Kasumi-1 (cell line): ENCODE measurements at regions not wholly inside any gene's neighbourhood (a gene's known extent, or its start where the extent isn't known, plus 50 kb on each side); places are given as distances from the start of the nearest gene placed in this dataset.

Experiments
- DNase-seq, 2 experiments: peaks; one replicate each; lab custom pipeline; 2025; lab: John Stamatoyannopoulos, UW

DNA sequence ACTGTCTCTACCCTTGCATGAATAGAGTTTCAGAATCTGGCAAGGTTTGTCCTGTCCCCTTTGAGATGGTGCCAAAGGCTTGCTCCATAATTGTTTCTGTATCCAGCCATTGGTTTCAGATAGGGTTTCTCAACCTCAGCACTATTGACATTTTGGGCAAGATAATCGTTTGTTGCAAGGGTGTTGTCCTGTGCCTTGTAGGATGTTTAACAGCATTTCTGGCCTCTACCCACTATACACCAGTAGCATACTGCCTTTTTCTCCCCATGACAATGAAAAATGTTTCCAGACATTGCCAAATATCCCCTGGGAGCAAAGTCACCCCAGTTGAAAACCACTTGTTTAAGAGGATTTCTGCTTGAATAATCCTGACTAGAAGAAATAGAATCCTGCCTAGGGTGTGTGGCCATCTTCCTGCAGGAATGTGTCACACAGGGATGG is 126.8 kb downstream of the CDC42EP3 start:
- no peak for DNase-seq

DNA sequence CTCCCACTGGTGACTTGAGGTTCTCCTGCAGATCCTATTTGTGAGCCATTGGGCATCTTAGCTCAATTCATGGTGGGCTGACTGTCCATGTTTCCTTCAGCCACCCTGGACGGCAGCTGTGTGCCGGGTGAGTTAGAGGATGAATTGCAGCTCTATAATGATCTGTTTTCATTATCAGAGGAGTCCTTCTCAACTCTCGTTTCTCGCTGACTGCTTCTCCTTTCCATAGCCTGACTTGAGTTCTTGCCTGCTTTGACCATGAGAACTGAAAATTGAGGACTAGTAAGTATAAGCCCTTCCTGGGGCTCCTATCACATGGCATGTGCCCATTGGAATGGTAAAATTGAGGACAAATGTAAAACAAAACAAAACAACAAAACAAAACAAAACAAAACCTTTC is 121.8 kb downstream of the CDC42EP3 start:
- no peak for DNase-seq

DNA sequence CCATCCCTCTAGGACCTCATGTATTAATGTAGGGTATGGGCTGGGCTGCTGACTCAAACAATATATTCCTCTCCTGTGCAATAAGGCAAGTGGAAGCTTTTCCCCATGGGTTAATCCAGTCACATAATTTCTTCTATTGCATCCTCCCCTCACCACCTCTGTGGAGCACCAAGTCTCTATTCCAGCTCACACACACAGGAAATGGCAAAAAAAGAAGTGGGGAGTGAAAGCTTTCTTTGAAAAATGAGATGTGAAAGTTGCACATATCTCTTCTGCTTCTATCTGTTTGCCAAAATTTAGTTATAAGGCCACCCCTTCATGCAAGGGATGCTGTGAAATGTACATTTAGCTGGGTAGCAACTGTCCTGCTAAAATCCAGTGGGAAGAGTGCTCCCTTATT is 121.3 kb downstream of the CDC42EP3 start:
- no peak for DNase-seq

DNA sequence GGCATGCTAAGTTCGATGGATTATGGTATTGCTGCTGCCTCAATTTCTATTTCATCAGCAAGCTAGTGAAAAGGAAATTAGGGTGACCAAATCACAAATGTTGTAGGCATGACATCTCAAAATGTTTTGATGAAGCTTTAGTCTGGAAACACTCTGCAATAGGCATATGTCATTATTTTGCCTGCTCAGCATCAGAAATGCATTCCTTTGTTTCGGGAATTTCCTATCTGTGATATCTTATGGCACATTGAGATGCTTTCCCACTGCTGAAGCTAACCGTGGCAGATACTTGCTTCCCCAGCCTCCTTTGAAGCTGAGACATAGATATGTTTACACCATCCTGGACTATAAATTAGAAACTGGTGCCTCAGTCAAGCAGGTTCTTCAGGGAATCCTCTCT is 119.7 kb downstream of the CDC42EP3 start:
- no peak for DNase-seq

DNA sequence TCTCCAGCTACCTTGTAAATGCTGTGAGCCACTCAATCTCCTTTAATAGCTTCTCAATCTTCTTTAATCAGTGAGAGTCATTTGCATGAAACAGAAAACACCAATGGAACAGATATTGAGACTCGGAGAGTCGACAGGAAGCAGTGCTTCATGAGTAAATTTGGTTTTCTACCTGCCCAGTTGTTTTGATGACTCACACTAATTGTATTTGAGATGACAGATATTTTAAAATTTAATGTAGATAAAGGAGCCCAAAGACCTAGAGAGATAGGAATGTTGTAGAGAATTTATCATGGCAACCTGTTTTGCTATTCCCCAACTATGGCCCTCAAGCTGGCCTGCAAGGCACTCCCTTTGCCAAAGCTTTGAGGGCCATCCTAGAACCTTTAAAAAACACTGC is 119.1 kb downstream of the CDC42EP3 start:
- no peak for DNase-seq

DNA sequence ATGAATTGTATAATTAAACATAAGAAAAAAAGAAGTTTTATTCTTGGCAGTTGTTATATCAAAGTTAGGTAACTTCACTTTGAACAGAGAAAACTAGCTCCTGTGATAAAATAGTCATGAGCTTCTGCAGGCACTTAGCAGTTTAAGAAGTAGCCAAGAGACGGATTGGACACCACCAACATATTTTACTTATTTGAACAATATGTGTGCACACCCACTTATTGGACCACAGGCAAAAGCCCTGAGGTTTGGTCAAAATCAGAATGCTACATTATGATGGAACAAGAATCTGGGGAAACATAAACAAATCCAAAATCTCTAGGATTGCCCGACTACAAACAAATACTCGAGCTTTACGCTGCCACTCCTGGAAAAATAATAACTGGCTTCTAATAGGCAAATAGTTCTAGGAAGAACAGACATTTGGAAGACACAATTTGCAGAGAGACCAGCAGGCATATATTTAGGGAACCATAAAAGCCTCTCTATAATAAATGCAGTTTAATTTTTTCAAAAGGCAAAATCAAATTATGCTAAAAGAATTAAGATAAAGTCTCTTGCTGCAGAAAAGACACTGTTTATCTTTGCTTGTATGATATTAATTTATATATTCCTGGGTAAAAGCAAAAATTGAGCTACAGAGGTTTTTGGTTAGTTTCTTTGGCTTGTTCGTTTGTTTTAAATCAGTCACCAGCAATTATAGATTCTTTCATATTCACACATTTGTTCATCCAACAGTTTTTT is 117.9 kb downstream of the CDC42EP3 start:
- DNase-seq, result no peak

DNA sequence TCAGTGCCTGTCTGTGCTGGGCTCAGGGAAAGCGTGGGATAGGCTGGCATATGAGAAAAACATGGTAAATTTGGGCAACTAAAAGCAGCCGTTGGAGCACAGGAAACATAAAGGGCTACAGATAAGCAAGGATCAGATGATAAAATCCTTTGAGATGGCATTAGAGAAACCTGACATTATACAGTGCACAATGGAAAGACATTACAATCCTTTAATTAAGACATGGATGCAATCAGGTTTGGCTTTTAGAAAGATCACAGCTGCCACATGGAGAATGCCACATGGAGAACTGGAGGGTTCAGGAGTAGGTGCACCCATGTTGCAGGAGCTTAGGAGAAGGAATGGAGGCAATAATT is 117.3 kb downstream of the CDC42EP3 start:
- no peak for DNase-seq

DNA sequence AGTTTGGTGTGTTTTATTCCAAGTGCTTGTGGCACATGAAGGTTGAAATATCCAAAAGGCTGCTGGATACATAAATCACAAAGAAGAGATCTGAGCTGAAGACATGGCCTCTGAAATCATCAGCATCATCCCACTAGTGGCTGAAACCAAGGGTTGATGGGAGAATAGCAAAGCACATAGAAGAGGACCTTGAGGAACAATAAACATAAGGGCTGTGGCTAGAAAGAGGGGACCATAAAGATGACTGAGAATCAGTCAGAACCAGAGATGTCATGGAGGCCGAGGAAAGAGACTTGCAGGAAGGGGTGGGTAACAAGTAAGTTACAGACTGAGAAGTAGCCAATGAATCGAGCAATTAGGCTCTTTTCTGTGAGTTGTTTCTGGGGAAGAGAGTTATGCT is 116.8 kb downstream of the CDC42EP3 start:
- DNase-seq, result no peak

DNA sequence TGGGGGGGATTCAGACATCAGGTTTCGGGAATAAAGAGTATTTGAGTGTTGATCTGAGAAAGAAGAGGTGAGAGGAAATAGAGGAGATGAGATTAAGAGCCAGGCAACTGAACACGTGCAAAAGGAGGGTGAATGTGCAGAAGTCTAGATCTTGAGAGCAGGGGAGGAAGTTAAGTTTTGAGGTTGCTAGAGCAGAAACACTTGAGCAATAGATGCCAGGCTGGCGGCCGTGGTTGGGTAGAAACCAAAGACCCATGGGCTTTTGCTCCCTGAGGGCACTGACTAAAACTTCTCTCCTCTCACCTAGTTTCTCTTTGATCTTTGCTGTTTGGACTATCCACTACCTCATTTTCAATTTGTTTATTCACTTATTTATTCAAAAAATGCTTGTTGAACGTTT is 116.0 kb downstream of the CDC42EP3 start:
- DNase-seq, result peak; percentile 81 to 90

DNA sequence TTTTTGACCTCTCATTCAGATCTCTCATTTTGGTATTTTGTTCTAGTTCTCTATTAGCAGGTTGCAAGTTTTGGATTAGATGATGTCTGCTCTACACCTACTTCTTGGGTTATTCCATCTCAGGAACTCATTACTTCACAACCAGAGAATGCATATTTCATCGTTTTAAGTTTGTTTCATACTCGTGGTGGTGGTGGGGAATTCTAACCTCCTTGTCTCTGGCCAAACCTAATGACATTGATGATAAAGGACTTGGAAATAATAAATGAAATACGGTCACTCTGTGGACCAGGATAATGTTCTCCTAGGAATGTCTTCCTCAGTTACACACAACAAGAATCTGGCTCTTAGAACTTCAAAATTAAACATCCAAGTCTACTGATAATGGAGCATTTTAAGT is 115.2 kb downstream of the CDC42EP3 start:
- DNase-seq, result no peak

DNA sequence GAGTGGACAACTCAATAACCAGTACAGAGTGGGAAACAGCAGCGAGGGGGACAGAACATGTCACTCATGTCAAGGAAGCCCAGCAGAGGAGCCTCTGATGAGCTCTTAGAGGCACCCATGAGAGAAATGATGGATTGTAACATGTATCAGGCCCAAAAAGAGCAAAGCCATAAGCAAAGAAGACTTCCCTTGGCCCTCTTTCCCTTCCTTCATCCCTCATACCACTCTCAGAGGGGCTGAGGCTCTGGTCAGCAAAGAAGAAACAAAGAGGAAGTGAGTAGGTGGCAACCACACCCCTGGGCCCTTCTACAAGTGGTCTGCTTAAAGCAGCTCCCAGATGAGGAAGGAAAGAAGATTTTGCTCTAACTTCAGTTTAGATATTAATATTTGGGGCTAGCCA is 112.8 kb downstream of the CDC42EP3 start:
- DNase-seq, result peak; percentile 36 to 48

DNA sequence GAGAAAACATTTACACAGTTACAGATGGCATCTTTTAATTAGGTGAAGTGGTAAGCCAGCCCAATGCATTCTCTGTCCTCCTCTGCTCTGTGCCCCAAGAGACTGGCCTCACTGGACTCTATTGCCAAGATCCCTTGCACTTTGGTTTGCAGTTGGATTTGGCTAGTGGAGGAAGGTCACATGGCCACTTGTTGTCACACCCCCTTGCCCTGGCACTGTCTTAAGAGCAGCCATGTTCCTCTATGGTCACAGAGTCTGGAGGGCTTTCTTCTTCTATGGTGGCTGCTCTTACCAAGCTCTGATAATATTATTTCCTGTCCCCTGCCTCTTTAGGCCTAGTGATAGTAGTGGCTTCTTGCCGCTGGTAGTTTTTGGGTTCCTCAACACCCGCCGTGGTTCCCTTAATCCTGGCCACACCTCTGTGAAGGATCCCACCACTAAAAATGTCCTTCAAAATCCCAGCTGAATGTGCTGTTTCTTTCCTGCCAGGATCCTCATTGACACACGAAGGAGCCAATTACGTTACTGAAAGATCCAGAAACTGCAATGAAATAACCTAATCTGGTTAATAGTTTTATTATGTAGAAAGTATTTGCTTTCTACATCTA is 111.1 kb downstream of the CDC42EP3 start:
- no peak for DNase-seq

DNA sequence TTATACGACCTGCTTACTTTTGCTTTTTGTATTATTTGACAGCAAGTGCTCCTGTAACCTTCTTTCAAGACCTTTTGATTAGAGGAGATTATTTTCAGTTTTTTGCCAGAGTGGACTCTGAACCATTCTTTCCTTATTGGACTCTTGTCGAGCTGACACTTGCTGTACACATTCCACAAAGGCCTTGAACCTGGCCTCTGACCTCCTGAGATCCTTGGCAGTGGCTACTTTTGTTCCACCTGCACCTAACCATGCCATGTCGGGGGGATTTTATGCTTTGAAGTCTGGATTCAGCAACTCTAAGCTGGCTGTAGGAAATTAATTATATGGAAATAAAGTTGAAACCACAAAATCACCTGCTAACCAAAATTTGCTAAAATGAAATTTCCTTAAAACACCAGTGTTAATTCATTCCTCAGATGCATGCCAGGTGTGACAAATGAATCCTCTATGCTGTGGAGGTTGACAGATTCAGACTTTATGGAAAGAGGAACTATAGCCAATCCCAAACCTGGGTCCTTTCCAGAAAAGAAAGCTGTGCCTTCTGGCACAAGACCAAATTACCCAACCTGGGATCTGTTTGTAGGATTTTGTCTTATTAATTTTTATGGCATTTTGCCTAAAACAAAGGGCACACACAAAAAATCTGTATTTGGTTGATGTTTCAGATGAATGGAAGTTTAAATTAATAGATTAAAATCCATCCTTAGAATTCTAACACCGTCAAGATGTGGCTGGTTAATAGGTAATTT is 110.4 kb downstream of the CDC42EP3 start:
- no peak for DNase-seq

DNA sequence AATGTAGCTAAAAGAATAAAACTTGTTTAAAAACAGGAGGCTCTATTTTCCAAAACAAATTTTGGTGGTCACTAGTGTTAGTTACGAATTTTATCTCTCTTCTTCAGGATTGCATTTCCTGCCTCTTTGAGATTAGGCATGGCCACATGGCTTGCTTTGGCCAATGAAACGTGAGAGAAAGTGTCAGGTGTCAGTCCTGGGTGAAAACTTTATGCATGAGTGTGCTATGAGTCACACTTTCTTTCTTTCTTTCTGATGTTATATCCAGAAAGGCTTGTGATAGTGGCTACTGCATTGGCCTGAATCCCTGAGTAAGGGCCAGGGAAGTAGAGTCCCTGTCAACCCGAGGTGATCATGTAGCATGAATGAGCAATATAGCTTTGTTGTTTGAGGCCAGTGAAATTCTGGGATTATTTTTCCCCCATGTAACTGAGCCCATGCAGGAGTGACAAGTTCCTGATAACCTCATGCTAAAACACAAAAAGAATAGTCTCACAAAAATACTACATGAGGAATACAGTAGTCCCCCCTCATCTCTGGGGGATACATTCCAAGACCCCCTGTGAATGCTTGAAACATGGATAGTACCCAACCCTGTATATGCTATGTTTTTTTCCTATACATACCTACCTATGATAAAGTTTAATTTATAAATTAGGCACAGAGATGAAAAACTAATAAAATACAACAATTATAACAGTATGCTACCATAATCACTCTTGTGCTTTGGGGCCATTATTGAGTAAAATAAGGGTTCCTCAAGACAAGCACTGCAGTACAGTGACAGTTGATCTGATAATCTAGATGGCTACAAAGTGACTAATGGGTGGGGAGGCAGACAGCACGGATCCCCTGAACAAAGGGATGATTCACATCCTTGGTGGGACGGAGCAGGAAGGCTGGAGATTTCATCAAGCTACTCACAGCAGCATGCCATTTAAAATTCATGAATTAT is 109.5 kb downstream of the CDC42EP3 start:
- peak; percentile 55 to 62 for DNase-seq

DNA sequence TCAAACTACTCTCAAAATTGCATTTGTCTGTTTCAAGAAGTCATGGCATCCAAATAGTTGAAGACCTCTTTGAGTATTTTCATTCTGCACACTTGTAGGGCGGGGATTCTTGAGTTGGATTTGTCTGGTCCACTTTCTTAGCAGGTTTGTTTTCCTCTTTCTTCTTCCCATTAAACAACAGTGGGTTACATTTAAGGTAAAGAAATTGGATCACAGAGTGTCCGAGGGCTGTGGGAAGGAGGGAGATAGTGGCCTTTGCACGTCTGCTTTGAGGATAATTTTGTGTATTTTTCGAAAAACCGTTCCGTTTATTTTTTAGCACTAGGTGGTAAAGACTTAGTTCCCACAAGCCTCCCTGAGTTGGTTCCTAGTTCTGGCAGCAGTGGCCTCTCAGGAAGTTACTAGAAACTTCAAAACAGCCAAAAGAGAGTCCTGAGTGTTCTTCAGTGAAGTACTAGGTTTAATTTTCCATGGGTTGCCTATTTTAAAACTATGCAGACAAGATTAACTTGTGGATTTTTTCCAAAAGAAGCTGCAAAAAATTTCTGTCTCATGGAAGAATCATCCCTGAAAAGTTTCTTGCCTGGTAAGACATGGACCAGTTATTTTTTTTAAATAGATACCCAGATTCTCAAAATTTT is 107.9 kb downstream of the CDC42EP3 start:
- peak in 1 of 2 experiments; percentile 9 for DNase-seq

DNA sequence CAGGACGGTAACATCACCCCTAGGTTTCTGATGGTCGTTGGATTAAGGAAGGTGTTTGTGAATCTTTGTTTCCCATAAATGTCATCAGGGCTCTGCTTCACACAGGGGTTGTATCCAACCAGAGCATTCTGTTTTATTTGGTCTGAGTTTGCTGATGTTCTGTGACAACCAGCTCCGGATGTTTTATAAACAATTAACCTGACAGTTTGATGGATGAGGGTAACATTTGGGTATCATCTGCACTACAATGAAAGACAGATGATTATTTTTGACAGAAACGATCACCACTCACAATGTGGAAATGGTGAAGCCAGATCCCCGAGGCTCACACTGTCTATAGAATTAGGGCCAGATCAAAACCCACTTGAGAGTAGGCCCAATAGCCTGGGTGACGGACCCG is 107.1 kb downstream of the CDC42EP3 start:
- no peak for DNase-seq

DNA sequence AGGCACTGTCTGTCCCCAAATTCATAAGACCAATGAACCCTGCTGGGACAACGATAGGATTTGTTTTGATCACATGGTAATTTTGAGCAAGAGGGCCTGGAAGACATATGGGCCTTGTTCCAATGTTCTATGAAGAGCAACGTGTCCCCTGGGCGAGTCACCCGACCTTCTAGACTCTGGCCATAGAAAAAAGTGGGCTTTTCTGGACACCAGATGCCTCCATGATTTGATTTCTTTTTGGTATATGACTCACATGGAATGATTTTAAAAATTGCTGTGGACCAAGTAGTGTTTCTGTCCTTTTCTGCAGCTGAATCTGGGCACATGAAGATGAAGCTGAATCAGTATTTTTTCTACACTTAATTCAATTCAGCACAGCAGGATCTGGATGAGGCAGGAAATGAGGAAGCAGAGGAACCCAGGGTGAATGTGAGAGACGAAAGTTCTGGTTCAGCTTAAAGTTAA is 104.9 kb downstream of the CDC42EP3 start:
- no peak for DNase-seq

DNA sequence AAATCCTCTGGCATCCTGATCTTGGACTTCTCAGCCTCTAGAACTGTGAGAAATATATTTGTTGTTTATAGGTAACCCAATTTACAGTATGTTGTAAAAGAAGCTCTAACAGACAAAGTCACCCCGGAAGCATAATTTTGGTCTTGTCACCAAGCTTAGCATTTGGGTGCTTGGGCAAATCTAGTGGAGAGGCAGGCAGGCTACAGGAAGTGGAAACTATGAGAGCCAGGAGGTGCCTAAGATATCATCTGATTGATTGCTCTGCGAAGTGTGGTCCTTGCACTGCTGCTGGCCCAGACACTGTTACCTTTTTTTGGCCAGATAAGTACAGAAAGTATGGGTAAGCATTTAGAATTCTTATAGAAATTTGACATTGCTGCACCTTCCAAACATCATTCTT is 102.9 kb downstream of the CDC42EP3 start:
- no peak for DNase-seq

DNA sequence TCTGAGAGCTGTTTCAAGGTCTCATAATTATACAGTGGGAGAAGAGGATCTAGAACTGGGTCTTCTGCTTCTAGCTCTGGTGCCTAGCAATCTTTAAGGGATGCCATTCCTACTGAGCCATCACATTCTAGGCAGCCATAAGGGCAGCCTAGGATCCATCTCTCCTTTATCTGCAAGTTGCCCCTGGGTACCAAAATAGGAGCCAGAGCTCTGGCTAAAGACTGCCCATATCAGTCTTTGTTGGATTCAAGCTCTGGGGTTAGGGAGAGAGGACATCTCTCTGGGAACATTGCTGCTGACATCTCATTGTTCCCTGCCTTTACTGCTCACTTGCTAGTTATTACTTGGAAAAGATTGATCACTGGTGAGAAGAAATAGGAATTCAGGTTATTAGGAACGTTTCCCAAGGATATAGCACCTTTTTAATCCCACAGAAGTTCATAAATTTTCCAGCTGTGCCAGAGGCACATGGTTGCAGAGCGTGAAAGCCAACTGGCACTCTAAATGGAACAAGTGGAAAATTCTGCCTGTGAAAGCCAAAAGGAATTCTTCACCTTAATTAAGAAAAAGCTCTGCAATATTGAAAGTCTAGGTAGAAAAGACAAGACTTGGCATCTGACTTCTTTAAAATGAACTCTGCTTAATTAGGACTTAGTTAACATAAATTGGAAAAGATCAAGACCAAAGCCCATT is 102.2 kb downstream of the CDC42EP3 start:
- no peak for DNase-seq

DNA sequence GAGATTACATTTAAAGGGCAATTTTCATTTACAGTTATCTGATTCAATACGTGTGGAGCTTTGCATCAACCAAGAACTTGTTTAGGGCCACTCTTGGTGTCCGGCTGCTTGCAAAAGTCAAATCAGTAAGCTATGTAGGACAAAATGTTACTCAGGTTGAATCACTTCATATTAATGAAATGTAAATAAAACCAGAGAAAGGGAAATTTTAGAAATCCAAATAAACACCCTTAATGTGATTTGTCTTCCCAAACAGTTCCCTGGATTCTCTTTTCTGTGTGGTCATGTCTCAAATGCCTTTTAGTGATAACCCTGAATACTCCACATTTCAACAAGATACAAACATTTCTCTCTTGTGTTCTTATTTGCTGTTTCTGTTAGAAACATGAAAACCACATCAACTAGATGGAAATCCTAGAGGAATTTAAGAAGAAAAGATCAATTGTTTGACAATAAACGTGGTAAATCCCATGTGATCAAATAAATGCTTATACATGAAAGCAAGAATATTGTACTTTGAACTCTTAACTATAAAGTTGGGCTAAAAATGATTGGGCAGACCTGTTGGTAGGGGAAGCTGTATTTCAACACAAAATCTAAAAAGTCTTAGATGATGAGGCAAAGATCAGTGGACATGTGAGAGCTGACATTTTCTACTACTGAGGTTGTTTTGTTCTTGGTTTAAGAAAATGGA is 101.3 kb downstream of the CDC42EP3 start:
- no peak for DNase-seq
